ENCODE measurements at regions not wholly inside any gene's neighbourhood (a gene's known extent, or its start where the extent isn't known, plus 50 kb on each side); places are given as distances from the start of the nearest gene placed in this dataset.
"Not testable (repeated sequence)": the region's sequence is repeated elsewhere in the genome, so short reads cannot be mapped to it uniquely, and the experiment has no call there.

DNA sequence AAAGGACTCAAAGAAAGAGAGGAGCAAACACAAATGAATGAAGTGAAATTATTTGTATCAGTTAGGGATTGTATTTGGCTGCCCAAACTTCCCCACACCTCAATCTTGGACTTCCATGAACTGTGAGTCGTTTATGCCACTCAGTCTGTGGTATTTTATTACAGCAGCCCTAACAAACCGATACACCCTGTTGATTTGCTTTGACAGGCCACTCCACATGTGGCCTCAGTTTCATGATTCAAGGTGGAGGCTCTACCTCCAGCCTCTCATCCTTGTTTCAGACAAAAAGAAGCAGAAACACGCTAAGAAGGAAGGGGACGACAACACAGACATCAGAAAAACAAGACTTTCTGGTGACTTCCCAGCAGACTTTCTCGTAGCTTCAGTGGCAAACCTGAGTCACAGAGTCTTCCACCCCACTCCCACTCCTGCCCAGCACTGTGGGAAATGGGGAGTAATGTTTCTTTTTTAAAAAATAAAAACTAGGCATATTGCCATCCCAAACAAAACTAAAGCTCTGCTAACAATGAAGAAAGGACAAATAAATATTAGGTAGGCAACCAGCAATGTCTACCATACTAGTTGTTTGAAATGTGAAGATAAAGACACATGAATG is 52.2 kb upstream of the ABCA1 start:
- no peak for DNase-seq (ENCODE audit: low spot score)

DNA sequence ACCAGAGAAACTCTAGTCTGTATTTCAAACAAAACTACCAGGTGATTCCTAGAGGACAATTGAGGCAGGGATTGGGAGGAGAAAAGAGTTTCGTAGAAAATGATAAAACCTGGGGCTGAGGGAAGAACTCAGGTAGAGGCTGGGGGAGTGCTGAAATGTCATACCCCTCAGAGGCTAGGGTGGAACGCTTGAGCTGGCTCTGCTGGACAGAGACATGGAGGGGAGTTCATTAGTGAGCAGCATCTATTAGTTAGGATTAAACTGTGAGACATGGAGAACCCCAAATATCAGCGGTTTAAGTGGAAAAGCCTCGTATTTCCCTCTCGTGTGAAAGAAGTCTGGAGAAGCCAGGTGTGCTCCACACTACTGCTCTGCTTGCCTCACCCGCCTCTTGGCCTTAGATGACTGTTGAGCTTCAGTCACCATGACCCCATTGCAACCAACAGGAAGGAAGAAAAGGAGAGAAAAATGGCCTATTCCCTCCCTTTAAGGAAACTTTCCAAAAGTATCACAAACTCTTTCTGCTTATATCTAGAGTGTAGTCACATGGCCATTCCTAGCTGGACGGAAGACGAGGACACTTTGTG is 53.7 kb upstream of the ABCA1 start:
- DNase-seq (ENCODE audit: low spot score), result no peak

DNA sequence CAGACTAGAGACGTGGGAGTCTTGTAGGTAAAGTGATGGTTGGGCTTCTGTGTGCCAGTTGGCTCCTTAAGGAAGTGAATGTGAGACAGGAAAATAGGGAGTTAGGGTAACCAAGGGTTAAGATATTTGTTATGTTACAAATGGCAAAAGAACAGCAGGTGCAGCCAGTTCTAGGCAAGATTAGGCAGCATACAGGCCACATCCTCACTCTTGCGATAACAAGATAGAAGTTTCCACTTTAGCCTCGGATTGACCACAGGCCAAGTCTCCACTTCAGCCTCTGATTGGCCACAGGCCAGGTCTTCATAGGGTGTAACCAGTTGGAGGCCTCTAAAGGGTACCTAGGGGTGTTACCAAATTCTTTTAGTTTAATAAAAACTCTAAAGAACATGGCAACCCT is 54.6 kb upstream of the ABCA1 start:
- DNase-seq (ENCODE audit: low spot score), result peak; percentile 79

DNA sequence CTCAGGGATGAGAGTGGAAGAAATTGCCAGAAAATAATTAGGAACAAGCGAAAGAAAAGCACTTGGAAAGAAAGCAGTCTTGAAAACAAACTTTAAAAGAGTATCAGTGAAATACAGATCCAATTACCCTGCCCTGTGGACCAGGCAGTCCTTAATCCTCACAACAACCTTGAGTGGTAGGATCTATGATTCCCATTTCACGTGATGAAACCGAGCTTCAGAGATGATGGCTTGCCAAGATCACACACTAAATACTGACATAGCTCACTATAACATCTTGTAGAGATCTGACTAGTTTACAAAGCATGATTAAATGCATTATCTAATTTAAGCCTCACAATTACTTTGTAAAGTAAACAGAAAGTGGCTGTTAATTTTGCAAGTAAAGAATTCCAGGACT is 55.5 kb upstream of the ABCA1 start:
- DNase-seq (ENCODE audit: low spot score), result no peak

DNA sequence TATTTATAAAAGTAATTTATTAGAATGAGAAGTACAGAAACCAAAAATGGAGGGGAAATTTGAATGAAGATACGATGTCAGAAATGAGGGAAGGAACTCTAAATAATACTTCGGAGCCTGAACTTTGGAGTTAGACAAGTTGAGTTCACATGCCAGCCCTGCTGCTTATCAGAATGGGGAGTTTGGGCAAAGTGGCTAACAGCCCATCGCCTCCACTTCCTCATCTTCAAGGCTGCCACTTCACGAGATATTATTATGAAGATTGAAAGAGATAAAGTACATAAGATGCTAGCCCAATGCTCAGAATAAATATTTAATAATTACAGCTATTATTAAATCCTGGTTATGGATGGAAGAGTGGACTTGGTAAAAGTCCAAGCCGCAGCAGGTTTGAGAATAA is 56.2 kb upstream of the ABCA1 start:
- DNase-seq (ENCODE audit: low spot score), result peak; percentile 44

DNA sequence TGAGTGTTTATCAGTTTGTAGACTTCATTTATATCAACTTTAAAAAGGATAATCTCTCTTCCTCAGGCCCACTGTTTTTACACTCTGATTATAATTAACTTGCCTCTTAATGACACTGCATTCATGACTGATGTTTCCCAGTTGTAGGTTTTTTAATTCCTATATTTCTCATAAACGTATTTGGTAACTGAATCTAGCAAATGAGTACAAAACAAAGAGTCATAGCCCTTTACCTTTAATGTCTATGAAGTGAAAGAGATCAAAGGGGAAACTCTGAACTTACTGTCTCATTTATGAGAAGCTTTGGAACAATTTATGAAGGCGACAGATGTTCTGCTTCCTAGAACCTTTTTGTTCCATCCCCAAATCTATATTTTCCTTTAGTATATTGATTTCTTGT is 56.6 kb upstream of the ABCA1 start:
- DNase-seq (ENCODE audit: low spot score), result no peak

DNA sequence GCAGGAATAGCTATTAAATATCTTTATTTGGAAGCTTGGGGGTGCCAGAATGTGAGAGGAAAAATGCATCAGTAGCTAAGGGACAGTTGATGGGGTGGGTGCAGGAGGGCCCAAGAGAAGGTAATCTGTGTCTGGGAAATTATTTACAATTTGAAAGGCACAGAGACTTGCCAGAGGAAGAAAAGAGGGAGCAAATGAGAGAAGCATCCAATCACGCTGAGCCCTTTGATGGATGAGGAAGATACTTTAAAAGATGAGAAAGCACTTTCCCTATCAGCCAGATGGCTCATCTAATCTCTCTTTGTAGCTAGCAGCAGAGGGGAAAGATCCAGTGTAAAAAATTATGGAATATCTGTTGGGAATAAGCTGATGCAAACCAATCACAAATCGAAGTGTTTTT is 57.0 kb upstream of the ABCA1 start:
- no peak for DNase-seq (ENCODE audit: low spot score)

DNA sequence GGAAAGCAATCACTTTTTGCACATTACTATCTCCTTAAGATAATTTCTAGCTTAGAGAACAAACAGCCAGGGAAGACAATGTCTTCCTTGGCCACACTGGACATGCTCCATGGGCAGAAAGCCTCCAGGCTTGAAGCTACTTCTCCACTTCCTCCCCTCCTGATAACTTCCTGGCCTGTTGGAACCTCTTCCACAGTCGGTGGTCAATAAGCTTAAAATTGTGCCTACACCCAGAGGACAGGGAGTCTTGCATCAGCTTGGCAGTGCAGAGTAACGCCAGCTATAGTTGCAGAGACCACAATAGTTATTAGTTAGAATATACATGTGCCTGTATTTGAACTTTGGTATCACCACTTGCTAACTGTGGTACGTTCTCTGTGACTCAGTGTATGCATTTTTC is 58.1 kb upstream of the ABCA1 start:
- DNase-seq (ENCODE audit: low spot score), result no peak

DNA sequence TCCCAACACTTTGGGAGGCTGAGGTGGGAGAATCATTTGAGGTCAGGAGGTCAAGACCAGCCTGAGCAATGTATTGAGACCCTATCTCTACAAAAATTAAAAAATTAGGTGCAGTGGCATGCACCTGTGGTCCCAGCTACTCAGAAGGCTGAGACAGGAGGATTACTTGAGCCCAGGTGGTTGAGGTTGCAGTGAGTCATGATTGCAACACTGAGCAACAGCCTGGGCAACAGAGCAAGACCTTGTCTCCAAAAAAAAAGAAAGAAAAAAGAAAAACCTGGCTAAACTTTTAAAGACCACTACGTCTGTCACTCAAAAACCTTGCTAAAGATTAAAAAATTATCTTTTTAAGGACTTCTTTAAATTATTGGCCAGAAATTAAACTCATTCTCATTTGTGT is 59.8 kb upstream of the ABCA1 start:
- no peak for DNase-seq (ENCODE audit: low spot score)

DNA sequence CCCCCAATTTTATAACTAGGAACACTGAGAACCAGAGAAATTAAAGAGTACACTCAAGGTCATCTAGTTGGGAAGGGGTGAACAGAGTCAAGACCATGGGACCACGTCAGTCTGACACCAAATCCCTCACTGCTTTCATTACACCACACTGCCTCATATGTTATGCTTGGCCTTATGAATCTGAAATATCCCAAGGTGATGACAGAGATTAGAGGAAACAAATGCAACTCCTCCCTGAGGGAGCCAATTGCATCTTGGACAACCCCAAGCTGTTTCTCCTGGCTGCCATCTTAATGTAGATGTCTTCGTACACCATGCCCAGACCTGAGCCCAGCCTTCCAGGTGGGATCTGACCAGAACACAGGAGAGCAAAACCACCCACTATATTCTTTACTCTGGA is 60.6 kb upstream of the ABCA1 start:
- DNase-seq (ENCODE audit: low spot score), result no peak

DNA sequence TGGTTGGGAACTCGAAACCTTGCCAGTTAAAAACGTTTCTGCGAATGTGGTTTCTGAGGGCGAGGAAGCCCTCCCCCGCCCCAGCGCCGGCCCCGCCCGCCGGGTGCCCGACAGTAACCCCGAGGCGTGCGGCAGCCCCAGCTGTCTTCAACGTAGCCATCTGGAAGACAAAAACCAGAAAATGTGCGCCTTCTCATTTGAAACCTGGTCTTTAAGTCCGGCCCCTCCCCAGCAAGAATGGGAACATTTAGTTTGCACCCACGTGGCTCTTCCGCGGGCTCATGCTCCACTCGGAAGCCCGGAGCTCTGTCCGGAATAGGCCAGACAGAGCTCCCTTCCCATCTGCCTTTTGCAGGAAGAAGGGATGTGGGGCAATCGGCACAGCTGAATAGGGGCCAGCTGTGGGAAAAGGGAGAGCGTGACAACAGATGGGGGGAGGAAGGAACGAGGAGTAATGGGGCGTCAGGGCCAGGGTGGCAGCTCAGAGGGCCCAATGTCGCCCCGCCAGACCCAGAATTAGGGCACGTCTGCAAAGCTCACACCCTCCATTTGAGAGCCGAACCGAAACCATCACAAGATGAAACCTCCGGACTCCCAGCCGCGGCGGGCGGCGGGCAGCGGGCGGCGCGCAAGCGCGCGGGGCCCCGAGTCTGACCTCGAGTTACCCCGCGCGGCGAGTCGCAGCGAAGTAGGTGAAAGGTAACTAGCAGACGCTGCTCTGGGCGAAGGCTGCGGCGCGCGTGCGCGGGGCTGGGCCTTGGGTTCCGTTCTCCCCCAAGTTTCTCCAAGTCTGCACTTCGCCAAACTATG is 63.4 kb upstream of the ABCA1 start:
- peak; percentile 81 for DNase-seq (ENCODE audit: low spot score)

DNA sequence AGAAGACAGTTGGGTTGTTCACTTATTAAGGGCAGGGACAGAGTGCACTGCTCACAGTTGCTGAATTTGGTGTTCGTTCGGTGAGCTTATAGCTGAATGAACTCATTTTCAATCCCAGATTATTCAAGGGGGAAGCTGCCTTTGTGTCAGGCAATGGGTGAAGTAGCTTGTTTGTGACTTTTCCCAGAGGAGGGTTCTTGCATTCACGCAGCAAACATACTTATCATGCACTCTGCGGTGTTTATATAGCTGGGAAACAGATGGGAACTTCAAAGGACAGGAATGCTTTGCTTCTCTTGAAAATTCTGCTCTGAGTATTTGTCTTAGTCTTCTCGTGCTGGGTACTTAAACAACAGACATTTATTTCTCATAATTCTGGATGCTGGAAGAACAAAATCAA is 64.7 kb upstream of the ABCA1 start:
- DNase-seq (ENCODE audit: low spot score), result no peak

DNA sequence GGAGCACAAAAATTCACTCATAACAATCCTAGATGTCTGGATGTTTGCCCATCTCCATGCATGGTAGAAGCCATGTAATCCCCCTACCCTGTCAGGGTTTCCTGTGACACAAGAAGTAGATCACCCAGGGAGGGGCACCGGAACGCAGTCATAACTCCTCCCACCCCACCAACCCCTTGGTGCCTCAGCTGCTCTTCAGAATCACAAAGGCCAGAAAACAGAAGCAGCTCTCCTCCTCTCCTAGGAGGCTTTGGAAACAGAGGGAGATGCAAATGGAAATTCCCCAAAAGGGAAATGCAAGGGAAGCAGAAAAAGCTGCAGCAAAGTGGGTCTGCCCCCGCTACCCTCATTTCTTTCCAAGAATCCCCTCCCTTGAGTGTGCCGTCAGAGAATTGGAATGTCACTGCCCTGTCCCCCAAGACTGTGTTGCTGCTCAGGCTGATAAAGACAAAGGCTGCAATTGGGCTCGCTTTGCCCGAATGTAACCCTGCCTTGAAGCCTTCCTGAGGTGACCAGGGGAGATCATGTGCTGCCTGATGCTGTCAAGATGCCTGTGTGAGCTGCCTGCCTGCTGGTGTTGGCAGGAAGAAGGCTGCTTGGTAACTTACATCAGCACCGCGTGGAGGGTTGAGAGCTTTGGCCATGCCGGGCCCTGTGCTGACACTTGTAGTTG is 65.5 kb upstream of the ABCA1 start:
- peak; percentile 53 for DNase-seq (ENCODE audit: low spot score)

DNA sequence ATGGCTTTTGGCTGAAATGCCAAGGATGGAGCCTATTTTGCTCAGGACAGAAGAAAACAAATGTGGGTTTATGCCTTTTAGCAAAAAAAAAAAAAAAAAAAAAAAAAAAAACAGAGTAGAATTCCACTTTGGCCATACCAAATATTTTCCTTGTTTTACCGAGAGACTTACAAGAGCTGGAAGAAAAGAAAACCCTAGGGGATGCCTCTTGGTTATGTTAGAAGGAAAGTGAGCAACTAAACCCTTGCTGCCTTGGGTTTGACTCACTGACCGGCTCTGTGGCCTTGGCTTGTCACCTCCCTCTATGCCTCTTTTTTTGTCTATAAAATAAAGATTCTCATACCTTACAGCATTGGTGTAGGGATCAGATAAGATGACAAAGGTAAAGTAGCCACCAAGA is 69.6 kb upstream of the ABCA1 start:
- no peak for DNase-seq (ENCODE audit: low spot score)

DNA sequence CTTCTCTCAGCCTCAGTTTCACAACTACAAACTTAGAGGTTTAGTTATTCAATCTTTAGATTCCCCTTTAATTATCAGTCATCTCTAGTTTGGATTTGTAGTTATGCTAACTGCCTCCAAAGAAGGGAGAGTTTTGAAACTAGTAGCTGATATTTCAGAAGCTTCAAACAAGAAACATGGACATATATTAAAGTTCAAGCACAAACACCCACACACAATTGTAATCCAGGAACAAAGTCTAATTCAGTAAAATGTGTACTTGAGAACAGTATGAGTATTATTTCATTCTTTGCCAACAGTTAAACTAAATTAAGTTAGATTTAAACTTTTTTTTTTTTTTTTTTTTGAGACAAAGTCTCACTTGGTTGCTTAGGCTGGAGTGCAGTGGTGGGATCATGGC is 71.2 kb upstream of the ABCA1 start:
- no peak for DNase-seq (ENCODE audit: low spot score)

DNA sequence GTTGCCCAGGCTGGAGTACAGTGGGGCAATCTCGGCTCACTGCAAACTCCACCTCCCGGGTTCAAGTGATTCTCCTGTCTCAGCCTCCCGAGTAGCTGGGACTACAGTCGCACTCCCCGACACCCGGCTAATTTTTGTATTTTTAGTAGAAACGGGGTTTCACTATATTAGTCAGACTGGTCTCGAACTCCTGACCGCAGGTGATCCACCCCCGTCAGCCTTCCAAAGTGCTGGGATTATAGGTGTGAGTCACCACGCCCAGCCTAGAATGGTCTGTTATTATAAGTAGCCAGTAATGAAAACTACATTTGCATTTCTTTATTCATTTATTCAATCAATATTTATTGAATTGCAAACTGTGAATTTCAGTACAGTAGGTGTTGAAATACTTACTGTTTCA is 72.6 kb upstream of the ABCA1 start:
- not testable (repeated sequence) for DNase-seq (ENCODE audit: low spot score)

DNA sequence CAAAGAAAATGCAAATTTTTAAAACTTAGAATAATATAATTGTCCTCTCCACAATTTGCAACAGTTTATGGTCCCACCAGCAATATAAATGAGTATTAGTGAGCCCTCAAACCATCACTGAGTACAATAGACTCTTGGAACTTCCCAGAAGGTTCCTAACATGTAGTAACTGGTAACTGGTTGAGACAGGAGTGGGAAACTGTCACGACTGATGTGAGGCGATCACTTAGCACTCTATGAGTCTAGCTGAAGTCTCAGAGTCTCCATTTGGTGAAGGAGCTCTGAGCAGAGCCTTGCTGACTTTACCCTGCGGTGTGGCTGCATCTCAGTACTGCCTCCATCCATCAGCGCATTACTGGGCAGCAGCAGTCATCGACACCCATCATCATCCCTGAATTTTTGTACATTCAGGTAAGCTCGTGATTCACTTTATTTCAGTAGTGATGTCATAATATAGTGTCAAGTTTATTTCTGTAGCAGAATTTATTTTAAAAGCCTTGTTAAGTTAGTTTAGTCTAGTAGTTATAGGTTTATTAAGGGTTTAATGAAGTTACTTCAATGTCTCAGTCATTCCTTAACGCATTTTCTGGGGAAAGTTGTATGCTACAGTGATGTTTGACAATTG is 76.6 kb upstream of the ABCA1 start:
- no peak for DNase-seq (ENCODE audit: low spot score)

DNA sequence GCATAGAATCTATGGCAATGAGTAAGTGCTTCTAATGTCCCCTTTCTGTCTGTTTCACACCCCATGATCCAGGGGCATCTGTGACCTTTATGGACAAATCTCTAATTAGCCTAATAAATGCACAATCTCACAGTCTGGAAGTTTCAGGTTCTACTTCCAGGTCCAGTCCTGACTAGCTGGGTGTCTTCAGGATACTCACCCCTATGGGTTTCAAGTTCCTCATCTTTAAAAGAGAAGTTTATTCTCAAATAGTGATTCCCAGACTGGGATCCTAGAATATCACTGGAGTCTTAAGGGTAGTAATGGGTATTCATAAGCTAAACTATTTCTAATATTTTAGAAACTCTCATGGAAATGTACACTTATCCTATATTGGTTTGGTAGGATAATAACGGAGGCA is 77.2 kb upstream of the ABCA1 start:
- no peak for DNase-seq (ENCODE audit: low spot score)

DNA sequence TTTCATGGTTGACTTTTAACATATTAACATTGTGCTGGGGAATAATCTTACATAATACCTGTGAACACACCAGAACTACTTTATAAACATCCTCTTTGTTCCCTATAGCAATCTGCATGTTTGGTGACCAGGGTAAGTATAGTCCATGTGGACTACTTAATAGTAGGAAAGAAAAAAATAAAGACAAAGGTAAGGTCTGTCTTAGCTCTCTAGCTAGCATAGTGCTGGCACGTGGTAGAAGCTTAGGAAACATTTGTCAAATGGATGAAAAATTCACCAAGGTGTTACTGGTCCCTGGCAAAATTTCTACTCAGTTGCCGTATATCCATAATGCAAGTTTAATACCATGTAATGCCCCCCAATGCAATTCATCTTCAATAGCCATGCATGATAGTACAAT is 78.6 kb upstream of the ABCA1 start:
- DNase-seq (ENCODE audit: low spot score), result no peak

DNA sequence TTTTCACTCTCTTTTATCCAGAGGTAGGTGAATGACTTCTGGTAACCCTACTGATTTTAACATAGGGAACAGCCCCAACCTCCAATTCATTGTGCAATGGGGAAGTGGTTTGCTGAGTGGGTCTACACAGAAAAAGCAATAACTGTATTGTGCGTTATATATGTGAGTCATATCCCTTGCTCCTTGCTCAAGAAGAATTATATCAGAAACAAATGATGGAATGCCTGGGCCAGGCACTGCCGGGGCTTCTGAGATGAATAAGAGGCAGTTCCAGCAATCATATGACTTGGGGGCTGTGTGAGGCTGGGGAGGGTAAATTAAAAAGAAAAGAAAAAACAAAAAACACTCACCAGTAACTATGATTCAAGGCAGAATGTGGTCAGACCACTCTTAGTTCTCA is 79.2 kb upstream of the ABCA1 start:
- no peak for DNase-seq (ENCODE audit: low spot score)

DNA sequence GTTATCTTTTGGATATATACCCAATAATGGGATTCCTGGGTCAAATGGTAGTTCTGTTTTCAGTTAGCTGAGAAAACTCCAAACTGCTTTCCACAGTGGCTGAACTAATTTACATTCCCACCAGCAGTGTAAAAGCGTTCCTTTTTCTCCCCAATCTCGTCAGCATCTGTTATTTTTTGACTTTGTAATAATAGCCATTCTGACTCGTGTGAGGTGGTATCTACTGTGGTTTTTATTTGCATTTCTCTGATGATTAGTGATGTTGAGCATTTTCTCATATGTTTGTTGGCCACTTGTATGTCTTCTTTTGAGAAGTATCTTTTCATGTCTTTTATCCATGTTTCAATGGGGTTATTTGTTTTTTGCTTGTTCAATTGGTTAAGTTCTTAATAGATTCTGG is 82.1 kb upstream of the ABCA1 start:
- DNase-seq (ENCODE audit: low spot score), result not testable (repeated sequence)

DNA sequence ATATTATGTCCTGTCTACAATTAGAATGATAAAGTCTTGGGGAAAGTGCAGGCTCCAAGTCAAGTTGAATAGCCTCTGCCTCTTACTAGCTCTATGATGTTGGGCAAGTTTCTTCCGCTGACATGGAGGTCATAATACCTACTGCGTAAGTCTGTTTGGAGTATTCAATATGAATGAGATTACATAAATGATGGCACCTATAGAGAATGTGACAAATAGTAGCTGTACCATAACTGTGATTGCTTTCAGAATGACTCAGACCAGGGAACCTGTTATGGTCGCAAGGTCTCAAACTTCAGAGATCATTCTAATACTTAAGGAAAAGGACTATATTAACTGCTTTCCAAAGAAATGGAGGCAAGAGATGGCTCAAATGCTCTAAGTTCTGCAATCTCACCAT is 94.0 kb upstream of the ABCA1 start:
- DNase-seq (ENCODE audit: low spot score), result no peak

DNA sequence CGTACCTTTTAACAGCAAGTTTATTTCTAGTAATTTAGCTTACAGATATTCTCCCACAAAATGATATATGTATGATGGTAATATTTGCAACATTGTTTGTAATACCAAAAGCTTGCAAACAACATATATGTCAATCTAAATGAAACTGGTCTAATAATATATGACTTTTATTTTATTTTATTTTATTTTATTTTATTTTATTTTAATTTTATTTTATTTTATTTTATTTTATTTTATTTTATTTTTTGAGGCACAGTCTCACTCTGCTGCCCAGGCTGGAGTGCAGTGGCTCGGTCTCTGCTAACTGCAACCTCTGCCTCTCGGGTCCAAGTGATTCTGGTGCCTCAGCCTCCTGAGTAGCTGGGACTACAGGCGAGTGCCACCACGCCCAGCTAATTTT is 94.6 kb upstream of the ABCA1 start:
- not testable (repeated sequence) for DNase-seq (ENCODE audit: low spot score)

All from hematopoietic multipotent progenitor cell treated with erythropoietin and hydrocortisone succinate and interleukin-3 and kit ligand, for 17 days (in vitro differentiated cells).